ENCODE measurements at regions not wholly inside any gene's neighbourhood (a gene's known extent, or its start where the extent isn't known, plus 50 kb on each side); places are given as distances from the start of the nearest gene placed in this dataset.

- Histone ChIP-seq H3K27me3 (ENCODE audit: control insufficient read depth, insufficient read depth, low read length) (no peaks in the 10 kb centered on the region), H3K9me3 (ENCODE audit: control insufficient read depth, low read depth, low read length) (no peaks in the 10 kb centered on the region), H3K27ac (ENCODE audit: low read length) (no peak overlapping the region), H3K4me1 (ENCODE audit: control insufficient read depth, insufficient read depth, low read length) (no peaks in the 10 kb centered on the region), H3K4me3 (ENCODE audit: low read length) (no peak overlapping the region), H3K36me3 (ENCODE audit: control insufficient read depth, insufficient read depth, low read length) (no peaks in the 10 kb centered on the region)
- no peak for DNase-seq
Measured at GRCh38 chr12:18207266-18207665, 54.1 kb upstream of the PIK3C2G start.

- 100% methylated on average over 1 of the region's 13 CpGs for WGBS (ENCODE audit: insufficient coverage, low lambda C conversion rate)
- Histone ChIP-seq H3K4me3 (ENCODE audit: low read length) (no peak overlapping the region), H3K9me3 (ENCODE audit: control insufficient read depth, low read depth, low read length) (no peaks in the 10 kb centered on the region), H3K4me1 (ENCODE audit: control insufficient read depth, insufficient read depth, low read length) (no peaks in the 10 kb centered on the region), H3K36me3 (ENCODE audit: control insufficient read depth, insufficient read depth, low read length) (no peaks in the 10 kb centered on the region), H3K27me3 (ENCODE audit: control insufficient read depth, insufficient read depth, low read length) (no peaks in the 10 kb centered on the region), H3K27ac (ENCODE audit: low read length) (no peak overlapping the region)
- DNase-seq: no peak
Measured at GRCh38 chr12:18206198-18206597, 55.1 kb upstream of the PIK3C2G start.

- Histone ChIP-seq H3K4me3 (ENCODE audit: low read length) (no peak overlapping the region), H3K4me1 (ENCODE audit: control insufficient read depth, insufficient read depth, low read length) (no peaks in the 10 kb centered on the region), H3K27me3 (ENCODE audit: control insufficient read depth, insufficient read depth, low read length) (no peaks in the 10 kb centered on the region), H3K9me3 (ENCODE audit: control insufficient read depth, low read depth, low read length) (no peaks in the 10 kb centered on the region), H3K36me3 (ENCODE audit: control insufficient read depth, insufficient read depth, low read length) (no peaks in the 10 kb centered on the region), H3K27ac (ENCODE audit: low read length) (no peak overlapping the region)
- peak in 1 of 2 donors; percentile 14 for DNase-seq
- WGBS (ENCODE audit: insufficient coverage, low lambda C conversion rate): 20% methylated on average over 1 of the region's 4 CpGs
Measured at GRCh38 chr12:18204053-18204452, 57.3 kb upstream of the PIK3C2G start.

GRCh38 chr12:18192119-18192518, 69.2 kb upstream of the PIK3C2G start:
- Histone ChIP-seq H3K9me3 (ENCODE audit: control insufficient read depth, low read depth, low read length) (no peaks in the 10 kb centered on the region), H3K27ac (ENCODE audit: low read length) (no peak overlapping the region), H3K4me3 (ENCODE audit: low read length) (no peak overlapping the region), H3K36me3 (ENCODE audit: control insufficient read depth, insufficient read depth, low read length) (no peaks in the 10 kb centered on the region), H3K27me3 (ENCODE audit: control insufficient read depth, insufficient read depth, low read length) (no peaks in the 10 kb centered on the region), H3K4me1 (ENCODE audit: control insufficient read depth, insufficient read depth, low read length) (no peaks in the 10 kb centered on the region)
- no peak for DNase-seq

- Histone ChIP-seq H3K4me1 (ENCODE audit: control insufficient read depth, insufficient read depth, low read length) (no peaks in the 10 kb centered on the region), H3K27me3 (ENCODE audit: control insufficient read depth, insufficient read depth, low read length) (no peaks in the 10 kb centered on the region), H3K9me3 (ENCODE audit: control insufficient read depth, low read depth, low read length) (no peaks in the 10 kb centered on the region), H3K27ac (ENCODE audit: low read length) (no peak overlapping the region), H3K36me3 (ENCODE audit: control insufficient read depth, insufficient read depth, low read length) (no peaks in the 10 kb centered on the region), H3K4me3 (ENCODE audit: low read length) (no peak overlapping the region)
- WGBS (ENCODE audit: insufficient coverage, low lambda C conversion rate): 100% methylated on average over 1 of the region's 2 CpGs
- DNase-seq: no peak
Measured at GRCh38 chr12:18183141-18183540, 78.2 kb upstream of the PIK3C2G start.

- no peaks in the 10 kb centered on the region for H3K4me1 ChIP-seq (ENCODE audit: control insufficient read depth, insufficient read depth, low read length)
- no CpG with 5 or more reads among the region's 1 CpG for WGBS (ENCODE audit: insufficient coverage, low lambda C conversion rate)
- H3K27me3 ChIP-seq (ENCODE audit: control insufficient read depth, insufficient read depth, low read length): no peaks in the 10 kb centered on the region
- H3K4me3 ChIP-seq (ENCODE audit: low read length): no peak overlapping the region
- peaks cover 15% of the 10 kb centered on the region for H3K9me3 ChIP-seq (ENCODE audit: control insufficient read depth, low read depth, low read length)
- DNase-seq: no peak
- H3K36me3 ChIP-seq (ENCODE audit: control insufficient read depth, insufficient read depth, low read length): no peaks in the 10 kb centered on the region
- H3K27ac ChIP-seq (ENCODE audit: low read length): no peak overlapping the region
Measured at GRCh38 chr12:18171571-18171970, 81.6 kb upstream of the RERGL start.

- Histone ChIP-seq H3K36me3 (ENCODE audit: control insufficient read depth, insufficient read depth, low read length) (no peaks in the 10 kb centered on the region), H3K27ac (ENCODE audit: low read length) (no peak overlapping the region), H3K4me1 (ENCODE audit: control insufficient read depth, insufficient read depth, low read length) (no peaks in the 10 kb centered on the region), H3K27me3 (ENCODE audit: control insufficient read depth, insufficient read depth, low read length) (no peaks in the 10 kb centered on the region), H3K9me3 (ENCODE audit: control insufficient read depth, low read depth, low read length) (peaks cover 7% of the 10 kb centered on the region), H3K4me3 (ENCODE audit: low read length) (no peak overlapping the region)
- WGBS (ENCODE audit: insufficient coverage, low lambda C conversion rate): no CpG with 5 or more reads among the region's 3 CpGs
- no peak for DNase-seq
Measured at GRCh38 chr12:18168016-18168415, 78.0 kb upstream of the RERGL start.

GRCh38 chr12:18165889-18166288, 75.9 kb upstream of the RERGL start:
- Histone ChIP-seq H3K4me3 (ENCODE audit: low read length) (no peak overlapping the region), H3K27me3 (ENCODE audit: control insufficient read depth, insufficient read depth, low read length) (no peaks in the 10 kb centered on the region), H3K9me3 (ENCODE audit: control insufficient read depth, low read depth, low read length) (no peaks in the 10 kb centered on the region), H3K27ac (ENCODE audit: low read length) (no peak overlapping the region), H3K36me3 (ENCODE audit: control insufficient read depth, insufficient read depth, low read length) (no peaks in the 10 kb centered on the region), H3K4me1 (ENCODE audit: control insufficient read depth, insufficient read depth, low read length) (no peaks in the 10 kb centered on the region)
- DNase-seq: no peak
- WGBS (ENCODE audit: insufficient coverage, low lambda C conversion rate): no CpG with 5 or more reads among the region's 2 CpGs

GRCh38 chr12:18165422-18165871, 75.5 kb upstream of the RERGL start:
- H3K4me3 ChIP-seq (ENCODE audit: low read length): no peak overlapping the region
- no peaks in the 10 kb centered on the region for H3K4me1 ChIP-seq (ENCODE audit: control insufficient read depth, insufficient read depth, low read length)
- WGBS (ENCODE audit: insufficient coverage, low lambda C conversion rate): 17% methylated on average over 1 of the region's 2 CpGs
- no peak overlapping the region for H3K27ac ChIP-seq (ENCODE audit: low read length)
- H3K27me3 ChIP-seq (ENCODE audit: control insufficient read depth, insufficient read depth, low read length): no peaks in the 10 kb centered on the region
- DNase-seq: peak; percentile 45 to 65
- no peaks in the 10 kb centered on the region for H3K36me3 ChIP-seq (ENCODE audit: control insufficient read depth, insufficient read depth, low read length)
- H3K9me3 ChIP-seq (ENCODE audit: control insufficient read depth, low read depth, low read length): no peaks in the 10 kb centered on the region

- no peaks in the 10 kb centered on the region for H3K27me3 ChIP-seq (ENCODE audit: control insufficient read depth, insufficient read depth, low read length)
- H3K9me3 ChIP-seq (ENCODE audit: control insufficient read depth, low read depth, low read length): no peaks in the 10 kb centered on the region
- no peaks in the 10 kb centered on the region for H3K36me3 ChIP-seq (ENCODE audit: control insufficient read depth, insufficient read depth, low read length)
- no peak for DNase-seq
- H3K27ac ChIP-seq (ENCODE audit: low read length): no peak overlapping the region
- WGBS (ENCODE audit: insufficient coverage, low lambda C conversion rate): 100% methylated on average over 1 of the region's 1 CpG
- no peaks in the 10 kb centered on the region for H3K4me1 ChIP-seq (ENCODE audit: control insufficient read depth, insufficient read depth, low read length)
- no peak overlapping the region for H3K4me3 ChIP-seq (ENCODE audit: low read length)
Measured at GRCh38 chr12:18160901-18161300, 70.9 kb upstream of the RERGL start.

GRCh38 chr12:18158774-18159557, 69.0 kb upstream of the RERGL start:
- Histone ChIP-seq H3K36me3 (ENCODE audit: control insufficient read depth, insufficient read depth, low read length) (no peaks in the 10 kb centered on the region), H3K27ac (ENCODE audit: low read length) (no peak overlapping the region), H3K27me3 (ENCODE audit: control insufficient read depth, insufficient read depth, low read length) (no peaks in the 10 kb centered on the region), H3K4me3 (ENCODE audit: low read length) (no peak overlapping the region), H3K9me3 (ENCODE audit: control insufficient read depth, low read depth, low read length) (peaks cover 7% of the 10 kb centered on the region), H3K4me1 (ENCODE audit: control insufficient read depth, insufficient read depth, low read length) (no peaks in the 10 kb centered on the region)
- DNase-seq: no peak
- 100% methylated on average over 2 of the region's 6 CpGs for WGBS (ENCODE audit: insufficient coverage, low lambda C conversion rate)

All from large intestine (tissue), 3 donors.